ENCODE measurements at regions not wholly inside any gene's neighbourhood (a gene's known extent, or its start where the extent isn't known, plus 50 kb on each side); places are given as distances from the start of the nearest gene placed in this dataset.

DNA sequence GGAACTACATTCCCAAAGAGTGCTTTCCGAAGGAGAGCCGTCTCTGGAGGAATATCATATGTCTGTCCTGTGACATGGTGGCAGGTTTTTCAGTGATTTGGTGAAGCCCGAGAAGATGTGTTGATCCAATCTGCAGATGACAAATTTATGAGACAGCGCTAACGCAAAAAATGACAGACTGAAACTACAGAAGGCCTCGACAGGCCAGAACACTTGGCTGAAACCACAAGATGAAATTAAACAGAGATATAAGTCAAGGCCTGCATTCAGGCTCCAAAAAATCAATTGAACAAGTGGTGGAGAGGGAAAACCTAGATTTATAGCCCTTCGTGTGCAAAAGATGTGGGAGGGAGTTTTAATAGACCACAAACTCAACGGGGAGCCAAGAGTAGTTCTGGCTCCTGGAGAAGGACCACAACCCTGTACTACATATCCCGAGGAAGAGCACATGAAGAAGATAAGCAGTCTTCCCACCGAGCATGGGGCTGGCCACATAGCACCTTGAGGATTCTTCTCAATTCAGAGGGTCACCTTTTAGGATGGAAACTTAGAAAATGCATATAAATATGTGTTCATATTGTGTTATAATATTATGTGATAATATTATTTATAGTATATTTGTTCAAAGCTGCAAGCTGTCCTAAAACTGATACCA lies 231.3 kb upstream of the PDE10A start:
- no peak overlapping the region for H3K4me3 ChIP-seq (ENCODE audit: low read depth, low read length)
- TF ChIP-seq, protein P1, sequence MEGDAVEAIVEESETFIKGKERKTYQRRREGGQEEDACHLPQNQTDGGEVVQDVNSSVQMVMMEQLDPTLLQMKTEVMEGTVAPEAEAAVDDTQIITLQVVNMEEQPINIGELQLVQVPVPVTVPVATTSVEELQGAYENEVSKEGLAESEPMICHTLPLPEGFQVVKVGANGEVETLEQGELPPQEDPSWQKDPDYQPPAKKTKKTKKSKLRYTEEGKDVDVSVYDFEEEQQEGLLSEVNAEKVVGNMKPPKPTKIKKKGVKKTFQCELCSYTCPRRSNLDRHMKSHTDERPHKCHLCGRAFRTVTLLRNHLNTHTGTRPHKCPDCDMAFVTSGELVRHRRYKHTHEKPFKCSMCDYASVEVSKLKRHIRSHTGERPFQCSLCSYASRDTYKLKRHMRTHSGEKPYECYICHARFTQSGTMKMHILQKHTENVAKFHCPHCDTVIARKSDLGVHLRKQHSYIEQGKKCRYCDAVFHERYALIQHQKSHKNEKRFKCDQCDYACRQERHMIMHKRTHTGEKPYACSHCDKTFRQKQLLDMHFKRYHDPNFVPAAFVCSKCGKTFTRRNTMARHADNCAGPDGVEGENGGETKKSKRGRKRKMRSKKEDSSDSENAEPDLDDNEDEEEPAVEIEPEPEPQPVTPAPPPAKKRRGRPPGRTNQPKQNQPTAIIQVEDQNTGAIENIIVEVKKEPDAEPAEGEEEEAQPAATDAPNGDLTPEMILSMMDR (conservative IDR thresholded peaks at IDR 0.05; ENCODE audit: low read depth, low read length): no peak
- no peak for DNase-seq (ENCODE audit: low read depth)

DNA sequence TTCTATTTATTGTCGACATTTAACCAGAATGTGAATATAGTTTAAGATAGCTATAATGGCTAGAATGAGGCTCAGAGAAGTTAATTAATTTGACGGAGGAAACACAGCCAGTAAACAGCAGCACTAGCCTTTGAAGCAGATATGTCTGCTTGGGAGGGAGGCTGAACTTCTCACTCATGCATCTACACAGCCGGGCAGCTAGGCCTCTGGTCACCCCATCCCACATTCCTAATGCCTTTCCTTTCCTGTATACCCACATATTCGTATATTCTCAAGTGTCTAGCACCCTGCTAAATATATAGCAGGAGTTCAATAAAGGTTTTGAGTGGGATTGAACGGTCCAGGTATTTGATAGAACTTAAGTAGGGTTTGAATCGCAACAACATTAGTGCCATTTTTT lies 230.4 kb upstream of the PDE10A start:
- no peak overlapping the region for H3K4me3 ChIP-seq (ENCODE audit: low read depth, low read length)
- TF ChIP-seq, protein P1 (conservative IDR thresholded peaks at IDR 0.05; ENCODE audit: low read depth, low read length): no peak
- no peak for DNase-seq (ENCODE audit: low read depth)

DNA sequence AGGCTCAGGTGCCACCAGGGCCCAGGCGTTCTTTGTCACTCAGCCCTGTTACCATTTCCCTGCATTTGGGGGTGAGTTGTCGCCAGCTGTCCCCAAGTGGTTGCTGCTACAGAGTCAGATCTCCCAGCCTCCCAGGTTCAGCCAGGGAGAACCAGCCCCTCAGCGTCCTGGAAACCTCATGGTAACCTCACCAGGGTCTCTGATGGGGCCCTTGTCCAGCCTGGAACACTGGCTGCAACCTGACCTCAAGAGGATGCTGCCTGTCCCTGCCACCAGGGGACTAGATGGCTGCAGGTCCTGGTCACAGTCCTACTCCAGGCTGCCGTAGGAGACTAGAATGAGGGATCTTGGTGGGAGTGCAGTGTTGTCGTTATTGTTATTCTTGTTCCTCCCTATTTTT lies 228.3 kb upstream of the PDE10A start:
- DNase-seq (ENCODE audit: low read depth): no peak
- H3K4me3 ChIP-seq (ENCODE audit: low read depth, low read length): no peak overlapping the region
- TF ChIP-seq, protein P1 (conservative IDR thresholded peaks at IDR 0.05; ENCODE audit: low read depth, low read length): peak; percentile 29

DNA sequence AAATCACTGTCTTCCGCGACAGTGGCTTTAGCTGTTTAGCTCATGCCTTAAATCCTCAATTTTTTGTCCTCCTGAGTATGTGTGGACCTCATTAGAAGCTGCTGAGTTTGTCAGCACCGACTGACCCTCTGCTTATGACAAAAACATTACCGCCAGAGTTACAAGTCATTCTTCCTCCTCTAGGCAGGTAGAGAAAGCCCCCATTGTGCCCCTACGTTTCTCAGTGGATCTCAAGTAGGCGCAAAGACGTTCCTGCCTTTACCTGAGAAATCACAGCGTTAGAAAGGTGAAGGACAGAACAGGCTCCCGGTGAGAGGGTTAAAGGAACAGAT lies 227.3 kb upstream of the PDE10A start:
- TF ChIP-seq, protein P1 (conservative IDR thresholded peaks at IDR 0.05; ENCODE audit: low read depth, low read length): no peak
- no peak overlapping the region for H3K4me3 ChIP-seq (ENCODE audit: low read depth, low read length)

DNA sequence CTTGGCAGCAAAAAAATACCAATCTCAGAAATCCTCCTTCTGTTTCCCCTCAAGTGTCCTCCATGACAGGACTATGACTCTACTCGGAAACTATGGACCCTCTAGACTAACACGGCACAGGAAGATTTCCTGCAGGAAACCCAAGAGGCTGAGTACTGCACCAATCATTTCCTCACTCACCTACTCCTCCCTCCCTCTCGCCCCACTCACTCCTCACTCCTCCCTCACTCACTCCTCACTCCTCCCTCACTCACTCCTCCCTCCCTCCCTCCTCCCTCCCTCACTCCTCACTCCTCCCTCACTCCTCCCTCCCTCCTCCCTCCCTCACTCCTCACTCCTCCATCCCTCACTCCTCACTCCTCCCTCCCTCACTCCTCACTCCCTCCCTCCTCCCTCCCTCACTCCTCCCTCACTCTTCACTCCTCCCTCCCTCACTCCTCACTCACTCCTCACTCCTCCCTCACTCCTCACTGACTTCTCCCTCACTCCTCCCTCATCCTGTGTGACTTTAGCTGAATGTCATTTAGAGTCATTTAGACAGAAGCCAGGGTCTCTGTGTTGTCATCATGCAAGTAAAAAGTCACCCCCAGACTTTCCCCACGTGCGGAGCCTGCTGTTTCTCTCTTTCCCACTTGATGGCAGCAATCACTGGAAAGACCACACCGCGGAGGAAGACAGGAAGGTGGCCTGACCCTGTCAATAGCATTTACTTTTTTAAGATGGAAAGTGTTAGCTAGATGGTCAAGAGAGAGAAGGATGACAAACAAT lies 226.8 kb upstream of the PDE10A start:
- TF ChIP-seq, protein P1 (conservative IDR thresholded peaks at IDR 0.05; ENCODE audit: low read depth, low read length): peak; percentile 90
- DNase-seq (ENCODE audit: low read depth): peak; percentile 77
- H3K4me3 ChIP-seq (ENCODE audit: low read depth, low read length): no peak overlapping the region

More for the DNA sequence above, 227.3 kb upstream of the PDE10A start:
- DNase-seq (ENCODE audit: low read depth): no peak

DNA sequence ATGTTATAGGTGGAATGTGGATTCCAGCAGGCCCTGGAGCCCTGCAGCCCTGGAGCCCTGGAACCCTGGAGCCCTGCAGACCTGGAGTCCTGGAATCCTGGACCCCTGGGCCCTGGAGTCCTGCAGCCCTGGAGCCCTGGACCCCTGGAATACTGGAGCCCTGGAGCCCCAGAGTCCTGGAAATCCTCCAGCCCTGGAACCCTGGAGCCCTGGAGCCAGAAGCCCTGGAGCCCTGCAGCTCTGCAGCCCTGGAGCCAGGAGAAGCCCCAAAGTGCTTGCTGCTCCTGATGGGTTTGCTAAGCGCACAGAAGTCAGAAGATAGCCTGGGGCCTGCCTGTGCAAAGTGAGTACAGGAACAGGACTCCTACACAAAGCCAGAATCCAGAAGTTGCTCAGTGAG lies 223.1 kb upstream of the PDE10A start:
- TF ChIP-seq, protein P1 (conservative IDR thresholded peaks at IDR 0.05; ENCODE audit: low read depth, low read length): no peak
- DNase-seq (ENCODE audit: low read depth): no peak
- no peak overlapping the region for H3K4me3 ChIP-seq (ENCODE audit: low read depth, low read length)
